GM12801 (cell line): ENCODE measurements at regions not wholly inside any gene's neighbourhood (a gene's known extent, or its start where the extent isn't known, plus 50 kb on each side); places are given as distances from the start of the nearest gene placed in this dataset.

ENCODE experiments used
- CTCF ChIP-seq: IDR thresholded peaks from one replicate; pipeline ENCODE4 v1.5.1; 2011; ENCODE audit warnings: control low read depth; ENCODE audit not compliant: insufficient read length; ENCODE audit errors: extremely low read depth

- no peak for TF ChIP-seq CTCF
These were observed 143.3 kb upstream of the SLCO3A1 start for GRCh38 chr15:91710080-91710698.

GRCh38 chr15:91711384-91712033, 142.0 kb upstream of the SLCO3A1 start:
- no peak for TF ChIP-seq CTCF

GRCh38 chr15:91712286-91712685, 141.2 kb upstream of the SLCO3A1 start:
- TF ChIP-seq CTCF, result no peak

GRCh38 chr15:91716536-91716935, 137.0 kb upstream of the SLCO3A1 start:
- TF ChIP-seq CTCF, result no peak

- no peak for TF ChIP-seq CTCF
These were observed 135.7 kb upstream of the SLCO3A1 start for GRCh38 chr15:91717811-91718210.

GRCh38 chr15:91723959-91724358, 129.5 kb upstream of the SLCO3A1 start:
- no peak for TF ChIP-seq CTCF

GRCh38 chr15:91733661-91734060, 119.8 kb upstream of the SLCO3A1 start:
- no peak for TF ChIP-seq CTCF
